B cell (primary cell): ENCODE measurements at regions not wholly inside any gene's neighbourhood (a gene's known extent, or its start where the extent isn't known, plus 50 kb on each side); places are given as distances from the start of the nearest gene placed in this dataset.

Experiments
- CTCF ChIP-seq: fragments of 200-600 bp; IDR thresholded peaks from one replicate; pipeline ENCODE4 v1.8.0; 2022; ENCODE audit warnings: antibody characterized with exemption, mild to moderate bottlenecking
- EZH2 ChIP-seq: IDR thresholded peaks from 2 replicates; pipeline ENCODE4 v1.6.1; 2012; ENCODE audit warnings: borderline replicate concordance, low read depth, mild to moderate bottlenecking, moderate library complexity, low read length; ENCODE audit not compliant: insufficient read depth, poor library complexity, severe bottlenecking

DNA sequence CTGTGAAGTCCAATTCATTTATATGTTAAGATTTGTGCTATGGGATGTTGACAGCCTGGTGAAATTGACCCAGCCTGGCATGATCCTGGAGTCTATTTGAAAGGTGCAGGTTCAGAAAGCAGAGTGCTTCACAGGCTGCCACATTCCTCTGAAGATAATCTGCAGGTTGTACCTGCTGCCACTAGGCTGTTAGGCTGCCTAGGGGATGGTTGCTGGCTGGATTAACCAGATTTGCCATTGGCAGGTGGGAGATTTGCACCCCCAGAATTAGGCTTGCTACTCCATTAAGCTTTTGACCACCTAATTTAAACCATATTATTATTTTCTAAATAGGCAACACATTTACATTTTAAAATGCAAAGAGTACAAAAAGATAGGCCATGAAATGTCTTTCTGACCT, 85.8 kb upstream of the RASGRP1 start:
- TF ChIP-seq CTCF (no peak), EZH2 (no peak)
